ENCODE measurements at regions not wholly inside any gene's neighbourhood (a gene's known extent, or its start where the extent isn't known, plus 50 kb on each side); places are given as distances from the start of the nearest gene placed in this dataset.

DNA sequence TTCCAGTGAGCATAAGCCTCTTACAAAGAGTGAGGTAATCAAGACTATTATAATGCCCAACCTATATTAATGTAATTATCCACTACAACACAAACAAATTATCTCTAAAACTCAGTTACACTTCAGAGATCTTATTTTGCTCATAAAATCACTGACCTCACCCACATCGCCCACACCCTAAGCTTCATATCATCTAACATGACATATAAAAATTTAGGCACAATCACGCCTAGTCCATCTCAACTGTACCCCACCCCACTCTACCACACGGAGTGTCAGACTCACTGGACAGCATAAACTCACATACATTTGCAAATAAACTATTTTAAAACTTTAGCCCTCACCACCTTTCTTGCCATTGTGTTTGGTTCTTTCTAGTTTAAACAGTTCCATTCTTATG, 252.4 kb downstream of the PCDH7 start:
- POLR2A ChIA-PET: no interaction called here
- CTCF ChIA-PET: no interaction called here
- no peak for DNase-seq

DNA sequence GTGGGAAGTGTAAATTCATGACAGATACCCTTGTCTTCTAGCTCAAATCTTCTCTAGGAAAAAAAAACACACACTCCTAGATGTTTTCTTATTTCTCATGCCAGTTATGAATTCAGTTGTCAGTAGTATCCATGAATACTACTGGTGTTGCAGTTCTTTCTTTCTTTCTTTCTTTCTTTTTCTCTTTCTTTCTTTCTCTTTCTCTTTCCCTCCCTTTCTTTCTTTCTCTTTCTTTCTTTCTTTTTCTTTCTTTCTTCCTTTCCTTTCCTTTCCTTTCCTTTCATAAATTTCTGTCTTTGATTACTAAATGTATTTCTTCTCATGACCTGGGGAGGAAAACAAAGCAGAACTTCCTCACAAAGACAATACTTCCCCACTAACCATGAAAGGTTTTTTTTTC, 253.8 kb downstream of the PCDH7 start:
- POLR2A ChIA-PET: no interaction called here
- Histone ChIP-seq H3K27ac (ENCODE audit: insufficient read depth in 1 of 2, low read depth in 1 of 2, low read length in 2 of 2, poor library complexity in 1 of 2, severe bottlenecking in 2 of 2) (no peak overlapping the region), H3K4me3 (ENCODE audit: control insufficient read depth in 1 of 7, extremely low read depth in 1 of 7, insufficient read depth in 4 of 7, low read depth in 2 of 7, low read length in 6 of 7) (no peak overlapping the region), H3K36me3 (ENCODE audit: control insufficient read depth in 4 of 4, insufficient read depth in 4 of 4, low read length in 3 of 4) (no peaks in the 10 kb centered on the region), H3K9me3 (ENCODE audit: control extremely low read depth in 1 of 5, control insufficient read depth in 4 of 5, insufficient read depth in 2 of 5, low read depth in 1 of 5, low read length in 4 of 5) (no peaks in the 10 kb centered on the region), H3K4me1 (ENCODE audit: control extremely low read depth in 1 of 4, control insufficient read depth in 4 of 4, insufficient read depth in 4 of 4, low read length in 3 of 4) (no peaks in the 10 kb centered on the region), H3K27me3 (replicated peaks in 2 of 5; ENCODE audit: control insufficient read depth in 4 of 5, insufficient read depth in 5 of 5, low read length in 4 of 5) (no peaks in the 10 kb centered on the region)
- CTCF ChIA-PET: no interaction called here
- no peak for DNase-seq

More for the DNA sequence above, 252.4 kb downstream of the PCDH7 start:
- Histone ChIP-seq H3K4me3 (ENCODE audit: control insufficient read depth in 1 of 7, extremely low read depth in 1 of 7, insufficient read depth in 4 of 7, low read depth in 2 of 7, low read length in 6 of 7) (no peak overlapping the region), H3K36me3 (ENCODE audit: control insufficient read depth in 4 of 4, insufficient read depth in 4 of 4, low read length in 3 of 4) (no peaks in the 10 kb centered on the region), H3K9me3 (ENCODE audit: control extremely low read depth in 1 of 5, control insufficient read depth in 4 of 5, insufficient read depth in 2 of 5, low read depth in 1 of 5, low read length in 4 of 5) (no peaks in the 10 kb centered on the region), H3K4me1 (ENCODE audit: control extremely low read depth in 1 of 4, control insufficient read depth in 4 of 4, insufficient read depth in 4 of 4, low read length in 3 of 4) (no peaks in the 10 kb centered on the region), H3K27ac (ENCODE audit: insufficient read depth in 1 of 2, low read depth in 1 of 2, low read length in 2 of 2, poor library complexity in 1 of 2, severe bottlenecking in 2 of 2) (no peak overlapping the region), H3K27me3 (replicated peaks in 2 of 5; ENCODE audit: control insufficient read depth in 4 of 5, insufficient read depth in 5 of 5, low read length in 4 of 5) (no peaks in the 10 kb centered on the region)
- WGBS (ENCODE audit: insufficient coverage): 100% methylated on average over 1 of the region's 3 CpGs

DNA sequence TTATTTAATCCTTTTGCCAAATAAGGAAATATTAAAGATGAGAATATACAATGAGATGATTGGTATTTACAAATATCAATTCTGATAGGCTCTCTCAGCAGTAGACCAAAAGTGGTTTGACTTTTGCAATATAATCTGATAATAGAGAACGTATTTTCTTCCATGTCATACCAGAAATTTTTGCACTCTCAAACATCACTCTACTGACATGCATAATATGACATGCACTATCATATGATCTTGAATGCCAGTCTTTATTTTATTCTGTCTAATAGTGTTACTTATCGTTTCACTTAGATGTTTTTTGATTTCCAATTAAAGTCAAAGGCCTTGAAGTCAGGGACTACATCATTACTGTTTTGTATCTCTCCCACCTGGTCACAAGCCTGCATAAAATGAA, 259.2 kb downstream of the PCDH7 start:
- H3K9me3 ChIP-seq (ENCODE audit: control extremely low read depth in 1 of 5, control insufficient read depth in 4 of 5, insufficient read depth in 2 of 5, low read depth in 1 of 5, low read length in 4 of 5): no peaks in the 10 kb centered on the region
- POLR2A ChIA-PET: no interaction called here
- H3K4me3 ChIP-seq (ENCODE audit: control insufficient read depth in 1 of 7, extremely low read depth in 1 of 7, insufficient read depth in 4 of 7, low read depth in 2 of 7, low read length in 6 of 7): no peak overlapping the region
- no peaks in the 10 kb centered on the region for H3K27me3 ChIP-seq (replicated peaks in 2 of 5; ENCODE audit: control insufficient read depth in 4 of 5, insufficient read depth in 5 of 5, low read length in 4 of 5)
- no peaks in the 10 kb centered on the region for H3K4me1 ChIP-seq (ENCODE audit: control extremely low read depth in 1 of 4, control insufficient read depth in 4 of 4, insufficient read depth in 4 of 4, low read length in 3 of 4)
- no peak overlapping the region for H3K27ac ChIP-seq (ENCODE audit: insufficient read depth in 1 of 2, low read depth in 1 of 2, low read length in 2 of 2, poor library complexity in 1 of 2, severe bottlenecking in 2 of 2)
- H3K36me3 ChIP-seq (ENCODE audit: control insufficient read depth in 4 of 4, insufficient read depth in 4 of 4, low read length in 3 of 4): no peaks in the 10 kb centered on the region
- CTCF ChIA-PET: no interaction called here
- no peak for DNase-seq
- WGBS (ENCODE audit: insufficient coverage): 100% methylated on average over 1 of the region's 2 CpGs

DNA sequence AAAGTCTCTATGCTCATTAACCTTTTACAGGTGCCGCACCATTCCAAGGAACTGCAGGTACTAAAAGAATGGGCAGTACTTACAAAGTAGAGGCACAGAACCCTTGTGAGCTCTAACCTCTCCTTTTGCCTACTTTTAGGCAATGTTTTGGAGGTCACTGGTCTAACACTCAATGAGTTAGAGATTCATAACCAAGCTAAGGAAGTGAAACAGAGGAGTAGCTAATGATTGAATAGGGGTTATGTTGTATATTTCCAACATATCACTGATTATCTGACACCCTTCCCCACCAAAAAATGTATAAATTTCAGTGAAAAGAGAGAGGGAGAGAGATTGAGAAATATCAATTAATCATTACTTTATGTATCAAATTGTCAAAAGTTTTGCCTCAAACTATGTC, 269.3 kb downstream of the PCDH7 start:
- H3K27me3 ChIP-seq (replicated peaks in 2 of 5; ENCODE audit: control insufficient read depth in 4 of 5, insufficient read depth in 5 of 5, low read length in 4 of 5): no peaks in the 10 kb centered on the region
- no peak overlapping the region for H3K4me3 ChIP-seq (ENCODE audit: control insufficient read depth in 1 of 7, extremely low read depth in 1 of 7, insufficient read depth in 4 of 7, low read depth in 2 of 7, low read length in 6 of 7)
- H3K27ac ChIP-seq (ENCODE audit: insufficient read depth in 1 of 2, low read depth in 1 of 2, low read length in 2 of 2, poor library complexity in 1 of 2, severe bottlenecking in 2 of 2): no peak overlapping the region
- no peak for DNase-seq
- no peaks in the 10 kb centered on the region for H3K36me3 ChIP-seq (ENCODE audit: control insufficient read depth in 4 of 4, insufficient read depth in 4 of 4, low read length in 3 of 4)
- POLR2A ChIA-PET: no interaction called here
- CTCF ChIA-PET: no interaction called here
- WGBS (ENCODE audit: insufficient coverage): 100% methylated on average over 1 of the region's 1 CpG
- no peaks in the 10 kb centered on the region for H3K4me1 ChIP-seq (ENCODE audit: control extremely low read depth in 1 of 4, control insufficient read depth in 4 of 4, insufficient read depth in 4 of 4, low read length in 3 of 4)
- no peaks in the 10 kb centered on the region for H3K9me3 ChIP-seq (ENCODE audit: control extremely low read depth in 1 of 5, control insufficient read depth in 4 of 5, insufficient read depth in 2 of 5, low read depth in 1 of 5, low read length in 4 of 5)

- ChIA-PET CTCF (no interaction called here), POLR2A (no interaction called here)
- WGBS (ENCODE audit: insufficient coverage): no CpG with 5 or more reads among the region's 2 CpGs
- Histone ChIP-seq H3K36me3 (ENCODE audit: control insufficient read depth in 4 of 4, insufficient read depth in 4 of 4, low read length in 3 of 4) (no peaks in the 10 kb centered on the region), H3K4me3 (ENCODE audit: control insufficient read depth in 1 of 7, extremely low read depth in 1 of 7, insufficient read depth in 4 of 7, low read depth in 2 of 7, low read length in 6 of 7) (no peak overlapping the region), H3K27ac (ENCODE audit: insufficient read depth in 1 of 2, low read depth in 1 of 2, low read length in 2 of 2, poor library complexity in 1 of 2, severe bottlenecking in 2 of 2) (no peak overlapping the region), H3K9me3 (ENCODE audit: control extremely low read depth in 1 of 5, control insufficient read depth in 4 of 5, insufficient read depth in 2 of 5, low read depth in 1 of 5, low read length in 4 of 5) (no peaks in the 10 kb centered on the region), H3K4me1 (ENCODE audit: control extremely low read depth in 1 of 4, control insufficient read depth in 4 of 4, insufficient read depth in 4 of 4, low read length in 3 of 4) (no peaks in the 10 kb centered on the region), H3K27me3 (replicated peaks in 2 of 5; ENCODE audit: control insufficient read depth in 4 of 5, insufficient read depth in 5 of 5, low read length in 4 of 5) (no peaks in the 10 kb centered on the region)
- no peak for DNase-seq
Observed at GRCh38 chr4:30996841-30997240, 276.7 kb downstream of the PCDH7 start.

DNA sequence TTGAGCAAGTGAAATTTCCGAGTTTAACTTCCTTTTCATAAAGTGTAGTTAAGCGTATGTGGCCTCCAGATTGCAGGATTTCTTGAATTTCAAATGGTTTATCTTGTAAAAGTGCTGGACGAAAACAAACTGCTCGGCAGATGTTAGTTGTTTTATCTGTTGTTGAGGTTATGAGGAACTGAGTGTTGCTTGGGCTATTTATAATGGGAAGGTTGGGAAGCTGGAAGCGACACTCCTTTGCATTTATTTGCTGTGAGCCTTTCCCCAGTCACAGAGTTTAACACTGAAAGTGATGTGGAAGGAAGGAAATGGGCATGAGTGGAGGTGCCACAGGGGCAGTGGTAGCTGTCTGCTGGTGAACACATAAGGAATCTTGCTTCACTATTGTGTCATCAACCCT, 284.9 kb downstream of the PCDH7 start:
- no peaks in the 10 kb centered on the region for H3K4me1 ChIP-seq (ENCODE audit: control extremely low read depth in 1 of 4, control insufficient read depth in 4 of 4, insufficient read depth in 4 of 4, low read length in 3 of 4)
- no peak for DNase-seq
- H3K9me3 ChIP-seq (ENCODE audit: control extremely low read depth in 1 of 5, control insufficient read depth in 4 of 5, insufficient read depth in 2 of 5, low read depth in 1 of 5, low read length in 4 of 5): no peaks in the 10 kb centered on the region
- ChIA-PET CTCF (no interaction called here), POLR2A (no interaction called here)
- no peak overlapping the region for H3K27ac ChIP-seq (ENCODE audit: insufficient read depth in 1 of 2, low read depth in 1 of 2, low read length in 2 of 2, poor library complexity in 1 of 2, severe bottlenecking in 2 of 2)
- H3K36me3 ChIP-seq (ENCODE audit: control insufficient read depth in 4 of 4, insufficient read depth in 4 of 4, low read length in 3 of 4): no peaks in the 10 kb centered on the region
- WGBS (ENCODE audit: insufficient coverage): 83% methylated on average over 2 of the region's 5 CpGs
- H3K4me3 ChIP-seq (ENCODE audit: control insufficient read depth in 1 of 7, extremely low read depth in 1 of 7, insufficient read depth in 4 of 7, low read depth in 2 of 7, low read length in 6 of 7): no peak overlapping the region
- no peaks in the 10 kb centered on the region for H3K27me3 ChIP-seq (replicated peaks in 2 of 5; ENCODE audit: control insufficient read depth in 4 of 5, insufficient read depth in 5 of 5, low read length in 4 of 5)

DNA sequence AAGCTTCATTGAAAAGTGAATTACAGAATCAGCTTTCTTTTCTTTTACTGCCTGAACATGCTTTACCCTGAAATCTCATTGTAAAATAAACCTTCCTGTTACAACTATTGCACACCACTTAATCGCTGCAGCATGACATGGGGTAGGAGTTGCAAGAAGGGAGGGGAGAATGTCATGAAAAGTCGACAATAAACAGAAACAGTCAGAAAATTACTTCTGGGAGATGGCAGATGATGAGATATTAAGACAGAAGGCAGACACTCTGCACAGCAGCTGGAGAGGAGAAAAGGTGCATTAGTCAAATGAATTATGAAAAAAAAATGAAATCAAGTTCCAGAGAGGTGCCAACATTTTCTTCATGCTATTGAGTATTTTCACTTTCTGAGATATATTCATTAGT, 287.7 kb downstream of the PCDH7 start:
- H3K4me1 ChIP-seq (ENCODE audit: control extremely low read depth in 1 of 4, control insufficient read depth in 4 of 4, insufficient read depth in 4 of 4, low read length in 3 of 4): no peaks in the 10 kb centered on the region
- no peak overlapping the region for H3K27ac ChIP-seq (ENCODE audit: insufficient read depth in 1 of 2, low read depth in 1 of 2, low read length in 2 of 2, poor library complexity in 1 of 2, severe bottlenecking in 2 of 2)
- ChIA-PET CTCF (no interaction called here), POLR2A (no interaction called here)
- no peaks in the 10 kb centered on the region for H3K9me3 ChIP-seq (ENCODE audit: control extremely low read depth in 1 of 5, control insufficient read depth in 4 of 5, insufficient read depth in 2 of 5, low read depth in 1 of 5, low read length in 4 of 5)
- no peaks in the 10 kb centered on the region for H3K36me3 ChIP-seq (ENCODE audit: control insufficient read depth in 4 of 4, insufficient read depth in 4 of 4, low read length in 3 of 4)
- DNase-seq: no peak
- H3K27me3 ChIP-seq (replicated peaks in 2 of 5; ENCODE audit: control insufficient read depth in 4 of 5, insufficient read depth in 5 of 5, low read length in 4 of 5): no peaks in the 10 kb centered on the region
- H3K4me3 ChIP-seq (ENCODE audit: control insufficient read depth in 1 of 7, extremely low read depth in 1 of 7, insufficient read depth in 4 of 7, low read depth in 2 of 7, low read length in 6 of 7): no peak overlapping the region
- WGBS (ENCODE audit: insufficient coverage): 100% methylated on average over 1 of the region's 2 CpGs

DNA sequence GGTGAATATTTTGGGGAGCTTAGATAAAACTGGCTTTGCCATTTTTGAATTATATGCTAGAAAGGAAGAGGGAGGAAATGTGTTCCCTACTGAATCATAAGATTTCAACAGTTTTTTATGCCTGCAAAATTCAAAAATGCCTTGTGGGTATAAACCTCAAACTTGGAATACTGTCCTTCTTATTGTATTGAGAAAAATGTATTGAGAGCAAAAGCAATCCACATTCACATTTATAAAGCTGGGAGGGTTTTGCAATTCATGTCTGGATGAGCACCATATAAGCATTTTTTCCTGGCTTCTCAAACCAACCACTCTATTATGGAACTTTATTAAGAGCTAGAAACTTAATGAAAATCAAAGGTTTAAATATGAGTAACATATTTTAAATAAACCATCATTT, 289.8 kb downstream of the PCDH7 start:
- Histone ChIP-seq H3K9me3 (ENCODE audit: control extremely low read depth in 1 of 5, control insufficient read depth in 4 of 5, insufficient read depth in 2 of 5, low read depth in 1 of 5, low read length in 4 of 5) (no peaks in the 10 kb centered on the region), H3K27me3 (replicated peaks in 2 of 5; ENCODE audit: control insufficient read depth in 4 of 5, insufficient read depth in 5 of 5, low read length in 4 of 5) (no peaks in the 10 kb centered on the region), H3K4me1 (ENCODE audit: control extremely low read depth in 1 of 4, control insufficient read depth in 4 of 4, insufficient read depth in 4 of 4, low read length in 3 of 4) (no peaks in the 10 kb centered on the region), H3K4me3 (ENCODE audit: control insufficient read depth in 1 of 7, extremely low read depth in 1 of 7, insufficient read depth in 4 of 7, low read depth in 2 of 7, low read length in 6 of 7) (no peak overlapping the region), H3K27ac (ENCODE audit: insufficient read depth in 1 of 2, low read depth in 1 of 2, low read length in 2 of 2, poor library complexity in 1 of 2, severe bottlenecking in 2 of 2) (no peak overlapping the region), H3K36me3 (ENCODE audit: control insufficient read depth in 4 of 4, insufficient read depth in 4 of 4, low read length in 3 of 4) (no peaks in the 10 kb centered on the region)
- CTCF ChIA-PET: no interaction called here
- DNase-seq: no peak
- POLR2A ChIA-PET: no interaction called here

Measured in common myeloid progenitor, CD34-positive (primary cell).